ENCODE measurements at regions not wholly inside any gene's neighbourhood (a gene's known extent, or its start where the extent isn't known, plus 50 kb on each side); places are given as distances from the start of the nearest gene placed in this dataset.

GRCh38 chr4:163810755-163811154 lies 316.3 kb downstream of the TMA16 start:
- TF ChIP-seq CTCF (IDR thresholded peaks at IDR 0.05) = no peak
- TF ChIP-seq POLR2A (IDR thresholded peaks at IDR 0.05) = no peak

Measured in breast epithelium (tissue), 3 donors.